ENCODE measurements at regions not wholly inside any gene's neighbourhood (a gene's known extent, or its start where the extent isn't known, plus 50 kb on each side); places are given as distances from the start of the nearest gene placed in this dataset.

- no peak for DNase-seq (ENCODE audit: low read depth, low spot score)
- H3K27ac ChIP-seq: no peak overlapping the region
- TF ChIP-seq POLR2AphosphoS5 (IDR thresholded peaks at IDR 0.05; ENCODE audit: borderline replicate concordance, low read depth, low read length): no peak
- no peak for TF ChIP-seq EZH2 (IDR thresholded peaks at IDR 0.05)
- TF ChIP-seq FOXP2 (optimal IDR thresholded peaks at IDR 0.05; ENCODE audit: control extremely low read depth, extremely low read length, insufficient read depth): no peak
- H3K4me3 ChIP-seq: no peak overlapping the region
- no peaks in the 10 kb centered on the region for H3K9me3 ChIP-seq (ENCODE audit: low read depth, low read length)
- H3K9ac ChIP-seq (ENCODE audit: insufficient read length): no peak overlapping the region
- no peaks in the 10 kb centered on the region for H3K36me3 ChIP-seq (ENCODE audit: insufficient read depth, low read length)
Measured at GRCh38 chr13:84032116-84032515, 149.8 kb upstream of the SLITRK1 start.

- no peaks in the 10 kb centered on the region for H3K9me3 ChIP-seq (ENCODE audit: low read depth, low read length)
- TF ChIP-seq FOXP2 (optimal IDR thresholded peaks at IDR 0.05; ENCODE audit: control extremely low read depth, extremely low read length, insufficient read depth) (no peak), POLR2AphosphoS5 (IDR thresholded peaks at IDR 0.05; ENCODE audit: borderline replicate concordance, low read depth, low read length) (no peak)
- H3K4me3 ChIP-seq: no peak overlapping the region
- DNase-seq (ENCODE audit: low read depth, low spot score): no peak
- H3K27ac ChIP-seq: no peak overlapping the region
- H3K36me3 ChIP-seq (ENCODE audit: insufficient read depth, low read length): no peaks in the 10 kb centered on the region
- no peak overlapping the region for H3K9ac ChIP-seq (ENCODE audit: insufficient read length)
Measured at GRCh38 chr13:84031120-84031519, 148.8 kb upstream of the SLITRK1 start.

- Histone ChIP-seq H3K9ac (ENCODE audit: insufficient read length) (no peak overlapping the region), H3K27ac (no peak overlapping the region), H3K9me3 (ENCODE audit: low read depth, low read length) (no peaks in the 10 kb centered on the region), H3K4me3 (no peak overlapping the region), H3K36me3 (ENCODE audit: insufficient read depth, low read length) (no peaks in the 10 kb centered on the region)
- TF ChIP-seq EZH2 (IDR thresholded peaks at IDR 0.05): no peak
- TF ChIP-seq POLR2AphosphoS5 (IDR thresholded peaks at IDR 0.05; ENCODE audit: borderline replicate concordance, low read depth, low read length): no peak
- TF ChIP-seq FOXP2 (optimal IDR thresholded peaks at IDR 0.05; ENCODE audit: control extremely low read depth, extremely low read length, insufficient read depth): no peak
- DNase-seq (ENCODE audit: low read depth, low spot score): no peak
Measured at GRCh38 chr13:84029396-84029795, 147.1 kb upstream of the SLITRK1 start.

- peak overlapping the region; percentile 71 for H3K27ac ChIP-seq
- peak overlapping the region; percentile 13 for H3K4me3 ChIP-seq
- H3K9ac ChIP-seq (ENCODE audit: insufficient read length): no peak overlapping the region
- peak; percentile 12 for DNase-seq (ENCODE audit: low read depth, low spot score)
- TF ChIP-seq FOXP2 (optimal IDR thresholded peaks at IDR 0.05; ENCODE audit: control extremely low read depth, extremely low read length, insufficient read depth) (peak; percentile 68), POLR2AphosphoS5 (IDR thresholded peaks at IDR 0.05; ENCODE audit: borderline replicate concordance, low read depth, low read length) (no peak)
- H3K9me3 ChIP-seq (ENCODE audit: low read depth, low read length): no peaks in the 10 kb centered on the region
- no peaks in the 10 kb centered on the region for H3K36me3 ChIP-seq (ENCODE audit: insufficient read depth, low read length)
Measured at GRCh38 chr13:84025824-84026223, 143.6 kb upstream of the SLITRK1 start.

- TF ChIP-seq POLR2AphosphoS5 (IDR thresholded peaks at IDR 0.05; ENCODE audit: borderline replicate concordance, low read depth, low read length): no peak
- TF ChIP-seq FOXP2 (optimal IDR thresholded peaks at IDR 0.05; ENCODE audit: control extremely low read depth, extremely low read length, insufficient read depth): no peak
- TF ChIP-seq EZH2 (IDR thresholded peaks at IDR 0.05): no peak
- no peak for DNase-seq (ENCODE audit: low read depth, low spot score)
- H3K36me3 ChIP-seq (ENCODE audit: insufficient read depth, low read length): no peaks in the 10 kb centered on the region
- H3K9me3 ChIP-seq (ENCODE audit: low read depth, low read length): no peaks in the 10 kb centered on the region
- H3K9ac ChIP-seq (ENCODE audit: insufficient read length): no peak overlapping the region
- H3K4me3 ChIP-seq: no peak overlapping the region
- no peak overlapping the region for H3K27ac ChIP-seq
Measured at GRCh38 chr13:83996415-83996814, 114.1 kb upstream of the SLITRK1 start.

- H3K27ac ChIP-seq: no peak overlapping the region
- DNase-seq (ENCODE audit: low read depth, low spot score): no peak
- H3K4me3 ChIP-seq: no peak overlapping the region
- H3K36me3 ChIP-seq (ENCODE audit: insufficient read depth, low read length): no peaks in the 10 kb centered on the region
- TF ChIP-seq EZH2 (IDR thresholded peaks at IDR 0.05) (no peak), POLR2AphosphoS5 (IDR thresholded peaks at IDR 0.05; ENCODE audit: borderline replicate concordance, low read depth, low read length) (no peak), FOXP2 (optimal IDR thresholded peaks at IDR 0.05; ENCODE audit: control extremely low read depth, extremely low read length, insufficient read depth) (no peak)
- H3K9me3 ChIP-seq (ENCODE audit: low read depth, low read length): no peaks in the 10 kb centered on the region
- H3K9ac ChIP-seq (ENCODE audit: insufficient read length): no peak overlapping the region
Measured at GRCh38 chr13:83995930-83996329, 113.7 kb upstream of the SLITRK1 start.

GRCh38 chr13:83992566-83993358, 110.5 kb upstream of the SLITRK1 start:
- H3K9ac ChIP-seq (ENCODE audit: insufficient read length): no peak overlapping the region
- H3K4me3 ChIP-seq: no peak overlapping the region
- TF ChIP-seq FOXP2 (optimal IDR thresholded peaks at IDR 0.05; ENCODE audit: control extremely low read depth, extremely low read length, insufficient read depth): no peak
- TF ChIP-seq EZH2 (IDR thresholded peaks at IDR 0.05): no peak
- TF ChIP-seq POLR2AphosphoS5 (IDR thresholded peaks at IDR 0.05; ENCODE audit: borderline replicate concordance, low read depth, low read length): no peak
- no peaks in the 10 kb centered on the region for H3K36me3 ChIP-seq (ENCODE audit: insufficient read depth, low read length)
- DNase-seq (ENCODE audit: low read depth, low spot score): no peak
- no peaks in the 10 kb centered on the region for H3K9me3 ChIP-seq (ENCODE audit: low read depth, low read length)
- H3K27ac ChIP-seq: no peak overlapping the region

- DNase-seq (ENCODE audit: low read depth, low spot score): no peak
- Histone ChIP-seq H3K9ac (ENCODE audit: insufficient read length) (no peak overlapping the region), H3K27ac (no peak overlapping the region), H3K36me3 (ENCODE audit: insufficient read depth, low read length) (no peaks in the 10 kb centered on the region), H3K9me3 (ENCODE audit: low read depth, low read length) (no peaks in the 10 kb centered on the region), H3K4me3 (no peak overlapping the region)
- no peak for TF ChIP-seq EZH2 (IDR thresholded peaks at IDR 0.05)
- no peak for TF ChIP-seq POLR2AphosphoS5 (IDR thresholded peaks at IDR 0.05; ENCODE audit: borderline replicate concordance, low read depth, low read length)
- no peak for TF ChIP-seq FOXP2 (optimal IDR thresholded peaks at IDR 0.05; ENCODE audit: control extremely low read depth, extremely low read length, insufficient read depth)
Measured at GRCh38 chr13:83987394-83987793, 105.1 kb upstream of the SLITRK1 start.

GRCh38 chr13:83984793-83985192, 102.5 kb upstream of the SLITRK1 start:
- DNase-seq (ENCODE audit: low read depth, low spot score): no peak
- Histone ChIP-seq H3K4me3 (no peak overlapping the region), H3K27ac (no peak overlapping the region), H3K36me3 (ENCODE audit: insufficient read depth, low read length) (no peaks in the 10 kb centered on the region), H3K9me3 (ENCODE audit: low read depth, low read length) (no peaks in the 10 kb centered on the region), H3K9ac (ENCODE audit: insufficient read length) (no peak overlapping the region)
- no peak for TF ChIP-seq FOXP2 (optimal IDR thresholded peaks at IDR 0.05; ENCODE audit: control extremely low read depth, extremely low read length, insufficient read depth)
- no peak for TF ChIP-seq EZH2 (IDR thresholded peaks at IDR 0.05)
- TF ChIP-seq POLR2AphosphoS5 (IDR thresholded peaks at IDR 0.05; ENCODE audit: borderline replicate concordance, low read depth, low read length): no peak
